ENCODE measurements at regions not wholly inside any gene's neighbourhood (a gene's known extent, or its start where the extent isn't known, plus 50 kb on each side); places are given as distances from the start of the nearest gene placed in this dataset.

- TF ChIP-seq, protein P1, sequence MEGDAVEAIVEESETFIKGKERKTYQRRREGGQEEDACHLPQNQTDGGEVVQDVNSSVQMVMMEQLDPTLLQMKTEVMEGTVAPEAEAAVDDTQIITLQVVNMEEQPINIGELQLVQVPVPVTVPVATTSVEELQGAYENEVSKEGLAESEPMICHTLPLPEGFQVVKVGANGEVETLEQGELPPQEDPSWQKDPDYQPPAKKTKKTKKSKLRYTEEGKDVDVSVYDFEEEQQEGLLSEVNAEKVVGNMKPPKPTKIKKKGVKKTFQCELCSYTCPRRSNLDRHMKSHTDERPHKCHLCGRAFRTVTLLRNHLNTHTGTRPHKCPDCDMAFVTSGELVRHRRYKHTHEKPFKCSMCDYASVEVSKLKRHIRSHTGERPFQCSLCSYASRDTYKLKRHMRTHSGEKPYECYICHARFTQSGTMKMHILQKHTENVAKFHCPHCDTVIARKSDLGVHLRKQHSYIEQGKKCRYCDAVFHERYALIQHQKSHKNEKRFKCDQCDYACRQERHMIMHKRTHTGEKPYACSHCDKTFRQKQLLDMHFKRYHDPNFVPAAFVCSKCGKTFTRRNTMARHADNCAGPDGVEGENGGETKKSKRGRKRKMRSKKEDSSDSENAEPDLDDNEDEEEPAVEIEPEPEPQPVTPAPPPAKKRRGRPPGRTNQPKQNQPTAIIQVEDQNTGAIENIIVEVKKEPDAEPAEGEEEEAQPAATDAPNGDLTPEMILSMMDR (conservative IDR thresholded peaks at IDR 0.05; ENCODE audit: low read depth in 2 of 2) = no peak
- no peak for TF ChIP-seq EZH2 (IDR thresholded peaks at IDR 0.05; ENCODE audit: low read depth, unreplicated experiment)
- no peak for TF ChIP-seq POLR2AphosphoS5 (IDR thresholded peaks at IDR 0.05; ENCODE audit: low read depth)
- TF ChIP-seq REST (IDR thresholded peaks at IDR 0.05; ENCODE audit: unreplicated experiment) = no peak
- TF ChIP-seq JUNB (IDR thresholded peaks at IDR 0.05; ENCODE audit: unreplicated experiment) = no peak
- no peak for TF ChIP-seq EZH2phosphoT487 (IDR thresholded peaks at IDR 0.05; ENCODE audit: unreplicated experiment)
- TF ChIP-seq, protein P2, sequence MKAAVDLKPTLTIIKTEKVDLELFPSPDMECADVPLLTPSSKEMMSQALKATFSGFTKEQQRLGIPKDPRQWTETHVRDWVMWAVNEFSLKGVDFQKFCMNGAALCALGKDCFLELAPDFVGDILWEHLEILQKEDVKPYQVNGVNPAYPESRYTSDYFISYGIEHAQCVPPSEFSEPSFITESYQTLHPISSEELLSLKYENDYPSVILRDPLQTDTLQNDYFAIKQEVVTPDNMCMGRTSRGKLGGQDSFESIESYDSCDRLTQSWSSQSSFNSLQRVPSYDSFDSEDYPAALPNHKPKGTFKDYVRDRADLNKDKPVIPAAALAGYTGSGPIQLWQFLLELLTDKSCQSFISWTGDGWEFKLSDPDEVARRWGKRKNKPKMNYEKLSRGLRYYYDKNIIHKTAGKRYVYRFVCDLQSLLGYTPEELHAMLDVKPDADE (IDR thresholded peaks at IDR 0.05) = no peak
- no peak for TF ChIP-seq CREB1 (CRISPR knock-in tag; IDR thresholded peaks at IDR 0.05; ENCODE audit: low read depth)
- TF ChIP-seq NANOG (IDR thresholded peaks at IDR 0.05; ENCODE audit: borderline replicate concordance) = no peak
- TF ChIP-seq STAT1 (IDR thresholded peaks at IDR 0.05; ENCODE audit: unreplicated experiment) = no peak
- no peak for TF ChIP-seq ZNF331 (CRISPR knock-in tag; IDR thresholded peaks at IDR 0.05; ENCODE audit: low read depth)
Observed at GRCh38 chr2:166677996-166678395, 183.9 kb upstream of the SCN7A start.

All from GM23338 (cell line).